AG04450 (cell line): ENCODE measurements at regions not wholly inside any gene's neighbourhood (a gene's known extent, or its start where the extent isn't known, plus 50 kb on each side); places are given as distances from the start of the nearest gene placed in this dataset.

Experiments
- CTCF ChIA-PET: fragments of 300-600, 350-600 bp; formaldehyde crosslinking; extraction: SDS; loops from one replicate; lab custom pipeline; 2022; ENCODE audit warnings: antibody characterized with exemption, inconsistent platforms; lab: Charles Lee
- POLR2A ChIA-PET: fragments of 350-600 bp; formaldehyde crosslinking; extraction: SDS; loops from one replicate; lab custom pipeline; 2021; ENCODE audit warnings: antibody characterized with exemption, inconsistent platforms; lab: Yijun Ruan, JAX
- DNase-seq: peaks from one replicate; pipeline ENCODE4 v3.0.0-alpha.2; 2011; ENCODE audit warnings: low read depth, low spot score
- H3K27ac ChIP-seq: one replicate; pipeline ENCODE4 v1.5.1; 2012; ENCODE audit warnings: low read depth, low read length, control low read depth
- H3K27me3 ChIP-seq: one replicate; pipeline ENCODE4 v1.6.0; 2012; ENCODE audit warnings: low read length; ENCODE audit not compliant: control insufficient read depth, insufficient read depth
- H3K4me3 ChIP-seq: 2 replicates; pipeline ENCODE4 v1.5.1; 2011; ENCODE audit warnings: mild to moderate bottlenecking, low read depth, low read length, control low read depth
- H3K9me3 ChIP-seq: 2 replicates; pipeline ENCODE4 v1.5.1; 2012; ENCODE audit warnings: low read length; ENCODE audit not compliant: control insufficient read depth, insufficient read depth
- TF ChIP-seq, protein P1 (sequence below): IDR thresholded peaks from 2 replicates; pipeline ENCODE4 v1.5.1; 2011; ENCODE audit warnings: low read depth, low read length, control low read depth, inconsistent platforms

DNA sequence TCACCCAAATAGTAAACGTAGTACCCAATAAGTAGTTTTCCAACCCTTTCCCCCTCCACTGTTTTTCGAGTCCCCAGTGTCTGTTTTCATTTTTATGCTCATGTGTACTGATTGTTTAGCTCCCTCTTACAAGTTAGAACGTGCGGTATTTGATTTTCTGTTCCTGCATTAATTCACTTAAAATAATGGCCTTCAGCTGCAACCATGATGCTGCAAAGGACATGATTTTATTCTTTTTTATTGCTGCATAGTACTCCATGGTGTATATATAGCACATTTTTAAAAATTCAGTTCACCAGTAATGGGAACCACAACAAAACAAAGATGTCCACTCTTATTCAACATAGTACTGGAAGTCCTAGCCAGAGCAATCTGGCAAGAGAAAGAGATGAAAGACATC is 72.8 kb downstream of the DUSP6 start:
- no peak overlapping the region for H3K4me3 ChIP-seq
- no peaks in the 10 kb centered on the region for H3K27me3 ChIP-seq
- DNase-seq: no peak
- H3K9me3 ChIP-seq: no peaks in the 10 kb centered on the region
- POLR2A ChIA-PET: no interaction called here
- CTCF ChIA-PET: no interaction called here
- H3K27ac ChIP-seq: no peak overlapping the region
- TF ChIP-seq, protein P1, sequence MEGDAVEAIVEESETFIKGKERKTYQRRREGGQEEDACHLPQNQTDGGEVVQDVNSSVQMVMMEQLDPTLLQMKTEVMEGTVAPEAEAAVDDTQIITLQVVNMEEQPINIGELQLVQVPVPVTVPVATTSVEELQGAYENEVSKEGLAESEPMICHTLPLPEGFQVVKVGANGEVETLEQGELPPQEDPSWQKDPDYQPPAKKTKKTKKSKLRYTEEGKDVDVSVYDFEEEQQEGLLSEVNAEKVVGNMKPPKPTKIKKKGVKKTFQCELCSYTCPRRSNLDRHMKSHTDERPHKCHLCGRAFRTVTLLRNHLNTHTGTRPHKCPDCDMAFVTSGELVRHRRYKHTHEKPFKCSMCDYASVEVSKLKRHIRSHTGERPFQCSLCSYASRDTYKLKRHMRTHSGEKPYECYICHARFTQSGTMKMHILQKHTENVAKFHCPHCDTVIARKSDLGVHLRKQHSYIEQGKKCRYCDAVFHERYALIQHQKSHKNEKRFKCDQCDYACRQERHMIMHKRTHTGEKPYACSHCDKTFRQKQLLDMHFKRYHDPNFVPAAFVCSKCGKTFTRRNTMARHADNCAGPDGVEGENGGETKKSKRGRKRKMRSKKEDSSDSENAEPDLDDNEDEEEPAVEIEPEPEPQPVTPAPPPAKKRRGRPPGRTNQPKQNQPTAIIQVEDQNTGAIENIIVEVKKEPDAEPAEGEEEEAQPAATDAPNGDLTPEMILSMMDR: no peak

- Histone ChIP-seq H3K9me3 (no peaks in the 10 kb centered on the region), H3K27ac (no peak overlapping the region), H3K27me3 (no peaks in the 10 kb centered on the region), H3K4me3 (no peak overlapping the region)
- ChIA-PET CTCF (no interaction called here), POLR2A (no interaction called here)
- TF ChIP-seq, protein P1: no peak
- no peak for DNase-seq
Observed at GRCh38 chr12:89278862-89279261, 73.4 kb downstream of the DUSP6 start.

DNA sequence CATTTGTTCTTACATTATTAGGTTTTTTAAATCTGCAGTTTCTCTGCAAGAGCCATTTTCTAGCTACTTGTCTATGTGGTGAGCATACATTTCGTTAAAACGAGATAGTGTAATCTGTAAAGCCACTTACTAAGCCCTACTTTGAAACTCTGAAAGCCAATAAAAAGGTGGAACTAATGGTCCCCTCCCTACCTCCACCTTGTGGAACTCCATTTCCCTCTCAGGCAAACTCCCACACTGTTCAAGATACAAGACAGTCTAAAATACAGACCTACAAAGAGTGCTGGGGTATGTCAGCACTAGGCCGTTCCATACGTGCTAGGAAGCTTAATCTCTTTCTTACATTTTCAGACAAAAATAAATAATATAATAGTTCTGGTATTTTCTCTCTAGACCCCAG is 74.1 kb downstream of the DUSP6 start:
- no peak for DNase-seq
- Histone ChIP-seq H3K4me3 (no peak overlapping the region), H3K27ac (no peak overlapping the region), H3K27me3 (no peaks in the 10 kb centered on the region), H3K9me3 (no peaks in the 10 kb centered on the region)
- ChIA-PET POLR2A (no interaction called here), CTCF (no interaction called here)
- TF ChIP-seq, protein P1: no peak

GRCh38 chr12:89276860-89277259 is 75.4 kb downstream of the DUSP6 start:
- Histone ChIP-seq H3K27ac (no peak overlapping the region), H3K4me3 (no peak overlapping the region), H3K27me3 (no peaks in the 10 kb centered on the region), H3K9me3 (no peaks in the 10 kb centered on the region)
- ChIA-PET POLR2A (no interaction called here), CTCF (interaction anchor here (1.6 kb wide), 1 partner anchor 257 kb away, joined by 4 read pairs; no protein-coding TSS in a partner anchor)
- no peak for DNase-seq
- TF ChIP-seq, protein P1: no peak

GRCh38 chr12:89273525-89273924 is 78.8 kb downstream of the DUSP6 start:
- ChIA-PET POLR2A (no interaction called here), CTCF (no interaction called here)
- Histone ChIP-seq H3K4me3 (no peak overlapping the region), H3K9me3 (no peaks in the 10 kb centered on the region), H3K27me3 (no peaks in the 10 kb centered on the region), H3K27ac (no peak overlapping the region)
- TF ChIP-seq, protein P1: no peak
- no peak for DNase-seq
